ENCODE measurements at regions not wholly inside any gene's neighbourhood (a gene's known extent, or its start where the extent isn't known, plus 50 kb on each side); places are given as distances from the start of the nearest gene placed in this dataset.

- DNase-seq (ENCODE audit: low spot score), result no peak
- in situ Hi-C loops (cut with MboI; ENCODE audit: low pct_unique_long_range_greater_than_20kb, low sequenced_read_pairs, unreplicated experiment), result no loop called here
- TF ChIP-seq CTCF (IDR thresholded peaks at IDR 0.05; ENCODE audit: extremely low read depth, insufficient read depth, missing control alignments), result no peak
Measured at GRCh38 chr14:71314717-71315116, 407.5 kb downstream of the PCNX1 start.

- no peak for TF ChIP-seq CTCF (IDR thresholded peaks at IDR 0.05; ENCODE audit: extremely low read depth, insufficient read depth, missing control alignments)
- in situ Hi-C loops (cut with MboI; ENCODE audit: low pct_unique_long_range_greater_than_20kb, low sequenced_read_pairs, unreplicated experiment), result no loop called here
- no peak for DNase-seq (ENCODE audit: low spot score)
Measured at GRCh38 chr14:71317385-71318096, 410.3 kb downstream of the PCNX1 start.

GRCh38 chr14:71318097-71318459, 410.8 kb downstream of the PCNX1 start:
- in situ Hi-C loops (cut with MboI; ENCODE audit: low pct_unique_long_range_greater_than_20kb, low sequenced_read_pairs, unreplicated experiment), result no loop called here
- TF ChIP-seq CTCF (IDR thresholded peaks at IDR 0.05; ENCODE audit: extremely low read depth, insufficient read depth, missing control alignments), result no peak
- DNase-seq (ENCODE audit: low spot score), result no peak

GRCh38 chr14:71319666-71320065, 412.4 kb downstream of the PCNX1 start:
- peak; percentile 22 for DNase-seq (ENCODE audit: low spot score)
- no peak for TF ChIP-seq CTCF (IDR thresholded peaks at IDR 0.05; ENCODE audit: extremely low read depth, insufficient read depth, missing control alignments)
- in situ Hi-C loops (cut with MboI; ENCODE audit: low pct_unique_long_range_greater_than_20kb, low sequenced_read_pairs, unreplicated experiment), result no loop called here

GRCh38 chr14:71320107-71320733, 413.0 kb downstream of the PCNX1 start, which contains the start of gene SIPA1L1:
SIPA1L1 (plus strand) TSS chr14:71320476.
- TF ChIP-seq CTCF (IDR thresholded peaks at IDR 0.05; ENCODE audit: extremely low read depth, insufficient read depth, missing control alignments), result no peak
- in situ Hi-C loops (cut with MboI; ENCODE audit: low pct_unique_long_range_greater_than_20kb, low sequenced_read_pairs, unreplicated experiment), result no loop called here

GRCh38 chr14:71320734-71321573, 413.7 kb downstream of the PCNX1 start:
- peak; percentile 24 for TF ChIP-seq CTCF (IDR thresholded peaks at IDR 0.05; ENCODE audit: extremely low read depth, insufficient read depth, missing control alignments)
- in situ Hi-C loops (cut with MboI; ENCODE audit: low pct_unique_long_range_greater_than_20kb, low sequenced_read_pairs, unreplicated experiment), result no loop called here
- DNase-seq (ENCODE audit: low spot score), result peak; percentile 72

More at GRCh38 chr14:71320107-71320733, 413.0 kb downstream of the PCNX1 start, which contains the start of gene SIPA1L1:
- peak; percentile 95 for DNase-seq (ENCODE audit: low spot score)
